ENCODE measurements at regions not wholly inside any gene's neighbourhood (a gene's known extent, or its start where the extent isn't known, plus 50 kb on each side); places are given as distances from the start of the nearest gene placed in this dataset.

DNA sequence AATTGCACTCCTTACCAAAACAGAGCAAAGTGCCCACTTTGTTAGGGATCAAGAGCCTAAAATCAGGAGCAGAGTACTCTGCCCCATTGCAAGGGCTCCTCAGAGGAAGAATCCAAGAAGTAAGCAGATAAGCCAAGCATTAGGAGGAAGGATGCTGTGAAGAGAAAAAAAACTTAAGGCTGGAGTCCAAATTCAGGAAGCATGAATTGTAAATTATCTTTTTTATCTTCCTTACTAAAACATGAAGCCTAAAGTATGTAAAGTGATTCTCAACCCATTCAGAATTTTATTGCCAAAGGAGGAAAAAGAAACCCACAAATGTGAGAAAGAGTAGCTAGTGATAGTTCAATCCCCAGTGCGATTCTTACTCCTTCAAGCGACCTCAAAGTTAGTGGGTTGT lies 523.9 kb downstream of the TAF11L14 start (continued):
- TF ChIP-seq, protein P1, sequence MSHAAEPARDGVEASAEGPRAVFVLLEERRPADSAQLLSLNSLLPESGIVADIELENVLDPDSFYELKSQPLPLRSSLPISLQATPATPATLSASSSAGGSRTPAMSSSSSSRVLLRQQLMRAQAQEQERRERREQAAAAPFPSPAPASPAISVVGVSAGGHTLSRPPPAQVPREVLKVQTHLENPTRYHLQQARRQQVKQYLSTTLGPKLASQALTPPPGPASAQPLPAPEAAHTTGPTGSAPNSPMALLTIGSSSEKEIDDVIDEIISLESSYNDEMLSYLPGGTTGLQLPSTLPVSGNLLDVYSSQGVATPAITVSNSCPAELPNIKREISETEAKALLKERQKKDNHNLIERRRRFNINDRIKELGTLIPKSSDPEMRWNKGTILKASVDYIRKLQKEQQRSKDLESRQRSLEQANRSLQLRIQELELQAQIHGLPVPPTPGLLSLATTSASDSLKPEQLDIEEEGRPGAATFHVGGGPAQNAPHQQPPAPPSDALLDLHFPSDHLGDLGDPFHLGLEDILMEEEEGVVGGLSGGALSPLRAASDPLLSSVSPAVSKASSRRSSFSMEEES (CRISPR knock-in tag; IDR thresholded peaks at IDR 0.05): no peak
- TF ChIP-seq ZNF212 (CRISPR knock-in tag; IDR thresholded peaks at IDR 0.05) (no peak), ZNF586 (CRISPR knock-in tag; conservative IDR thresholded peaks at IDR 0.05) (no peak), ZSCAN32 (CRISPR knock-in tag; IDR thresholded peaks at IDR 0.05) (no peak)
- TF ChIP-seq, protein P2, sequence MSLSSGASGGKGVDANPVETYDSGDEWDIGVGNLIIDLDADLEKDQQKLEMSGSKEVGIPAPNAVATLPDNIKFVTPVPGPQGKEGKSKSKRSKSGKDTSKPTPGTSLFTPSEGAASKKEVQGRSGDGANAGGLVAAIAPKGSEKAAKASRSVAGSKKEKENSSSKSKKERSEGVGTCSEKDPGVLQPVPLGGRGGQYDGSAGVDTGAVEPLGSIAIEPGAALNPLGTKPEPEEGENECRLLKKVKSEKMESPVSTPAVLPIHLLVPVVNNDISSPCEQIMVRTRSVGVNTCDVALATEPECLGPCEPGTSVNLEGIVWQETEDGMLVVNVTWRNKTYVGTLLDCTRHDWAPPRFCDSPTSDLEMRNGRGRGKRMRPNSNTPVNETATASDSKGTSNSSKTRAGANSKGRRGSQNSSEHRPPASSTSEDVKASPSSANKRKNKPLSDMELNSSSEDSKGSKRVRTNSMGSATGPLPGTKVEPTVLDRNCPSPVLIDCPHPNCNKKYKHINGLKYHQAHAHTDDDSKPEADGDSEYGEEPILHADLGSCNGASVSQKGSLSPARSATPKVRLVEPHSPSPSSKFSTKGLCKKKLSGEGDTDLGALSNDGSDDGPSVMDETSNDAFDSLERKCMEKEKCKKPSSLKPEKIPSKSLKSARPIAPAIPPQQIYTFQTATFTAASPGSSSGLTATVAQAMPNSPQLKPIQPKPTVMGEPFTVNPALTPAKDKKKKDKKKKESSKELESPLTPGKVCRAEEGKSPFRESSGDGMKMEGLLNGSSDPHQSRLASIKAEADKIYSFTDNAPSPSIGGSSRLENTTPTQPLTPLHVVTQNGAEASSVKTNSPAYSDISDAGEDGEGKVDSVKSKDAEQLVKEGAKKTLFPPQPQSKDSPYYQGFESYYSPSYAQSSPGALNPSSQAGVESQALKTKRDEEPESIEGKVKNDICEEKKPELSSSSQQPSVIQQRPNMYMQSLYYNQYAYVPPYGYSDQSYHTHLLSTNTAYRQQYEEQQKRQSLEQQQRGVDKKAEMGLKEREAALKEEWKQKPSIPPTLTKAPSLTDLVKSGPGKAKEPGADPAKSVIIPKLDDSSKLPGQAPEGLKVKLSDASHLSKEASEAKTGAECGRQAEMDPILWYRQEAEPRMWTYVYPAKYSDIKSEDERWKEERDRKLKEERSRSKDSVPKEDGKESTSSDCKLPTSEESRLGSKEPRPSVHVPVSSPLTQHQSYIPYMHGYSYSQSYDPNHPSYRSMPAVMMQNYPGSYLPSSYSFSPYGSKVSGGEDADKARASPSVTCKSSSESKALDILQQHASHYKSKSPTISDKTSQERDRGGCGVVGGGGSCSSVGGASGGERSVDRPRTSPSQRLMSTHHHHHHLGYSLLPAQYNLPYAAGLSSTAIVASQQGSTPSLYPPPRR (CRISPR knock-in tag; IDR thresholded peaks at IDR 0.05; ENCODE audit: borderline replicate concordance): no peak
